Esophagus muscularis mucosa (tissue), 3 donors: ENCODE measurements at regions not wholly inside any gene's neighbourhood (a gene's known extent, or its start where the extent isn't known, plus 50 kb on each side); places are given as distances from the start of the nearest gene placed in this dataset.

ENCODE experiments used
- POLR2A ChIP-seq: fragments of 450-650 bp; IDR thresholded peaks from one replicate; pipeline ENCODE4 v1.6.1; 2017; ENCODE audit warnings: antibody characterized with exemption, moderate library complexity, mild to moderate bottlenecking, low read depth
- POLR2AphosphoS5 ChIP-seq, 2 donors: sonication (generic); formaldehyde crosslinking; IDR thresholded peaks; one replicate each; pipeline ENCODE4 v1.6.1; 2017; ENCODE audit warnings: antibody characterized with exemption in 2 of 2
- TF ChIP-seq, protein P1 (sequence below), 3 experiments: fragments of 200-600 bp in 2 of 3; fragments of 450-650 bp in 1 of 3; sonication (generic) in 2 of 3; IDR thresholded peaks; one replicate each; pipeline ENCODE4 v1.5.1; 2017 to 2019; ENCODE audit warnings: antibody characterized with exemption in 3 of 3, mild to moderate bottlenecking in 2 of 3, moderate library complexity in 1 of 3

DNA sequence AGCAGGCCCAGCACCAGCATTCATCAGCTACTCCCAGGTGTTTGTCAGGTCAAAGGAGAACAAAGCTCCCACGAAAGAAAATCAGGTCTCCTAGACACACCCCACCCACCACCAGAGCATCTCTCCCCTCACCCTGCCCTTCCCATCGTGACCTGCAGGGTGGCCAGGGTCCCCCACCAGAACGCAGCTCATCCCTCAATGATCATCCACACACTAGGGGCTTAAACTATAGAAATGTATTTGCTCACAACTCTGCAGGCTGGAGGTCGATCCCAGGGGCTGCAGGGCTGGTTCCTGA is 97.4 kb downstream of the RIPK4 start:
- TF ChIP-seq POLR2A (no peak), POLR2AphosphoS5 (IDR thresholded peaks at IDR 0.05) (no peak)
- TF ChIP-seq, protein P1, sequence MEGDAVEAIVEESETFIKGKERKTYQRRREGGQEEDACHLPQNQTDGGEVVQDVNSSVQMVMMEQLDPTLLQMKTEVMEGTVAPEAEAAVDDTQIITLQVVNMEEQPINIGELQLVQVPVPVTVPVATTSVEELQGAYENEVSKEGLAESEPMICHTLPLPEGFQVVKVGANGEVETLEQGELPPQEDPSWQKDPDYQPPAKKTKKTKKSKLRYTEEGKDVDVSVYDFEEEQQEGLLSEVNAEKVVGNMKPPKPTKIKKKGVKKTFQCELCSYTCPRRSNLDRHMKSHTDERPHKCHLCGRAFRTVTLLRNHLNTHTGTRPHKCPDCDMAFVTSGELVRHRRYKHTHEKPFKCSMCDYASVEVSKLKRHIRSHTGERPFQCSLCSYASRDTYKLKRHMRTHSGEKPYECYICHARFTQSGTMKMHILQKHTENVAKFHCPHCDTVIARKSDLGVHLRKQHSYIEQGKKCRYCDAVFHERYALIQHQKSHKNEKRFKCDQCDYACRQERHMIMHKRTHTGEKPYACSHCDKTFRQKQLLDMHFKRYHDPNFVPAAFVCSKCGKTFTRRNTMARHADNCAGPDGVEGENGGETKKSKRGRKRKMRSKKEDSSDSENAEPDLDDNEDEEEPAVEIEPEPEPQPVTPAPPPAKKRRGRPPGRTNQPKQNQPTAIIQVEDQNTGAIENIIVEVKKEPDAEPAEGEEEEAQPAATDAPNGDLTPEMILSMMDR (IDR thresholded peaks at IDR 0.05), result no peak
